ENCODE measurements at regions not wholly inside any gene's neighbourhood (a gene's known extent, or its start where the extent isn't known, plus 50 kb on each side); places are given as distances from the start of the nearest gene placed in this dataset.

- Mint-ChIP-seq H3K4me1 (no peaks in the 10 kb centered on the region), H3K27ac (no peak overlapping the region), H3K4me3 (no peak overlapping the region), H3K36me3 (no peaks in the 10 kb centered on the region), H3K9me3 (no peaks in the 10 kb centered on the region), H3K27me3 (ENCODE audit: low read depth in 3 of 3) (peaks cover 0 to 1% (median 1%) of the 10 kb centered on the region in 3 donors)
- Histone ChIP-seq H4K20me1 (ENCODE audit: insufficient read depth, low read length) (no peaks in the 10 kb centered on the region), H2AFZ (ENCODE audit: insufficient read depth, low read depth, low read length, poor library complexity, severe bottlenecking) (no peak overlapping the region), H3K27ac (ENCODE audit: low read depth in 1 of 2, low read length in 2 of 2) (no peak overlapping the region), H3K4me1 (ENCODE audit: control insufficient read depth in 1 of 2, insufficient read depth in 2 of 2, low read length in 2 of 2) (no peaks in the 10 kb centered on the region), H3K79me2 (ENCODE audit: insufficient read depth, low read length) (no peaks in the 10 kb centered on the region), H3K4me3 (replicated peaks in 1 of 3; ENCODE audit: low read depth in 2 of 3, low read length in 3 of 3) (no peak overlapping the region), H3K9me3 (replicated peaks in 1 of 2; ENCODE audit: control insufficient read depth in 1 of 2, insufficient read depth in 1 of 2, low read length in 2 of 2) (no peaks in the 10 kb centered on the region), H3K4me2 (replicated peaks; ENCODE audit: extremely low read depth, low read length, poor library complexity, severe bottlenecking) (no peak overlapping the region), H3K27me3 (ENCODE audit: control insufficient read depth in 2 of 2, insufficient read depth in 2 of 2, low read length in 2 of 2) (no peaks in the 10 kb centered on the region), H3K36me3 (replicated peaks in 1 of 2; ENCODE audit: control insufficient read depth in 1 of 2, insufficient read depth in 2 of 2, low read length in 2 of 2) (no peaks in the 10 kb centered on the region), H3K9ac (ENCODE audit: insufficient read depth, low read length, poor library complexity, severe bottlenecking) (no peak overlapping the region)
- TF ChIP-seq CTCF (IDR thresholded peaks at IDR 0.05) = no peak
- intact Hi-C loops (cut with micrococcal nuclease) = no loop called here
- WGBS (ENCODE audit: insufficient coverage) = 77% methylated on average over 3 of the region's 3 CpGs
- DNase-seq = no peak
Observed at GRCh38 chr9:19663570-19663969, 125.3 kb downstream of the SLC24A2 start.

GRCh38 chr9:19662213-19662612 lies 126.6 kb downstream of the SLC24A2 start:
- Histone ChIP-seq H4K20me1 (ENCODE audit: insufficient read depth, low read length) (no peaks in the 10 kb centered on the region), H3K27ac (ENCODE audit: low read depth in 1 of 2, low read length in 2 of 2) (no peak overlapping the region), H3K4me1 (ENCODE audit: control insufficient read depth in 1 of 2, insufficient read depth in 2 of 2, low read length in 2 of 2) (no peaks in the 10 kb centered on the region), H3K79me2 (ENCODE audit: insufficient read depth, low read length) (no peaks in the 10 kb centered on the region), H3K9me3 (replicated peaks in 1 of 2; ENCODE audit: control insufficient read depth in 1 of 2, insufficient read depth in 1 of 2, low read length in 2 of 2) (no peaks in the 10 kb centered on the region), H3K4me2 (replicated peaks; ENCODE audit: extremely low read depth, low read length, poor library complexity, severe bottlenecking) (no peak overlapping the region), H3K4me3 (replicated peaks in 1 of 3; ENCODE audit: low read depth in 2 of 3, low read length in 3 of 3) (no peak overlapping the region), H3K36me3 (replicated peaks in 1 of 2; ENCODE audit: control insufficient read depth in 1 of 2, insufficient read depth in 2 of 2, low read length in 2 of 2) (no peaks in the 10 kb centered on the region), H3K9ac (ENCODE audit: insufficient read depth, low read length, poor library complexity, severe bottlenecking) (no peak overlapping the region), H2AFZ (ENCODE audit: insufficient read depth, low read depth, low read length, poor library complexity, severe bottlenecking) (no peak overlapping the region), H3K27me3 (ENCODE audit: control insufficient read depth in 2 of 2, insufficient read depth in 2 of 2, low read length in 2 of 2) (no peaks in the 10 kb centered on the region)
- Mint-ChIP-seq H3K36me3 (no peaks in the 10 kb centered on the region), H3K4me3 (no peak overlapping the region), H3K9me3 (no peaks in the 10 kb centered on the region), H3K4me1 (no peaks in the 10 kb centered on the region), H3K27ac (no peak overlapping the region), H3K27me3 (ENCODE audit: low read depth in 3 of 3) (peaks cover 0 to 4% (median 1%) of the 10 kb centered on the region in 3 donors)
- WGBS (ENCODE audit: insufficient coverage) = 90% methylated on average over 4 of the region's 6 CpGs
- TF ChIP-seq CTCF (IDR thresholded peaks at IDR 0.05) = no peak
- DNase-seq = no peak
- intact Hi-C loops (cut with micrococcal nuclease) = no loop called here

Measured in CD14-positive monocyte (primary cell).